Neuronal stem cell (in vitro differentiated cells): ENCODE measurements at regions not wholly inside any gene's neighbourhood (a gene's known extent, or its start where the extent isn't known, plus 50 kb on each side); places are given as distances from the start of the nearest gene placed in this dataset.
A peak's percentile ranks its signal among the peaks of the same experiment; 100 is the strongest.

Experiments
- DNase-seq: peaks from one replicate; pipeline ENCODE4 v3.0.0-alpha.2; 2013; ENCODE audit warnings: low spot score
- H2AFZ ChIP-seq: one replicate; pipeline ENCODE4 v1.6.1; 2013; ENCODE audit warnings: mild to moderate bottlenecking, low read length, inconsistent platforms
- H2AK5ac ChIP-seq: 2 replicates; pipeline ENCODE4 v1.6.1; 2013; ENCODE audit warnings: low read depth, mild to moderate bottlenecking, inconsistent platforms, low read length, moderate library complexity, mixed read lengths
- H2BK120ac ChIP-seq: 2 replicates; pipeline ENCODE4 v1.6.1; 2013; ENCODE audit warnings: low read depth, mild to moderate bottlenecking, inconsistent platforms, low read length, moderate library complexity, mixed read lengths
- H2BK12ac ChIP-seq: one replicate; pipeline ENCODE4 v1.6.1; 2013; ENCODE audit warnings: low read length, inconsistent platforms
- H2BK15ac ChIP-seq: 2 replicates; pipeline ENCODE4 v1.6.1; 2013; ENCODE audit warnings: mild to moderate bottlenecking, low read length, inconsistent platforms, mixed read lengths
- H2BK5ac ChIP-seq: one replicate; pipeline ENCODE4 v1.6.1; 2013; ENCODE audit warnings: inconsistent platforms, mild to moderate bottlenecking, low read length, moderate library complexity
- H3K14ac ChIP-seq: one replicate; pipeline ENCODE4 v1.6.1; 2013; ENCODE audit warnings: low read length, inconsistent platforms
- H3K18ac ChIP-seq: 2 replicates; pipeline ENCODE4 v1.6.1; 2013; ENCODE audit warnings: low read length, inconsistent platforms
- H3K23ac ChIP-seq: 2 replicates; pipeline ENCODE4 v1.6.1; 2013; ENCODE audit warnings: low read depth, mild to moderate bottlenecking, mixed read lengths, low read length, inconsistent platforms; ENCODE audit not compliant: poor library complexity
- H3K27ac ChIP-seq: replicated peaks from 3 replicates; pipeline ENCODE4 v1.5.1; 2013; ENCODE audit warnings: low read length, inconsistent platforms
- H3K27me3 ChIP-seq, 3 experiments: 2 replicates each; pipeline ENCODE4 v1.6.1; 2013; ENCODE audit warnings: low read length in 3 of 3, mild to moderate bottlenecking in 2 of 3, inconsistent platforms in 1 of 3, low read depth in 1 of 3, mixed read lengths in 1 of 3, moderate library complexity in 1 of 3; ENCODE audit not compliant: control insufficient read depth in 3 of 3, insufficient read depth in 3 of 3
- H3K36me3 ChIP-seq, 2 donors: replicated peaks in 1 of 2; 2 replicates each; pipeline ENCODE4 v1.6.1; 2013; ENCODE audit warnings: low read length in 2 of 2; ENCODE audit not compliant: control insufficient read depth in 2 of 2, insufficient read depth in 2 of 2
- H3K4ac ChIP-seq: 2 replicates; pipeline ENCODE4 v1.6.1; 2013; ENCODE audit warnings: inconsistent platforms, mild to moderate bottlenecking, low read length, moderate library complexity
- H3K4me1 ChIP-seq, 2 donors: 1 replicate in 1 of 2; 2 replicates in 1 of 2; pipeline ENCODE4 v1.6.1; 2013; ENCODE audit warnings: low read length in 2 of 2, low read depth in 1 of 2; ENCODE audit not compliant: control insufficient read depth in 2 of 2, insufficient read depth in 1 of 2
- H3K4me2 ChIP-seq: one replicate; pipeline ENCODE4 v1.6.1; 2013; ENCODE audit warnings: mild to moderate bottlenecking, low read length, inconsistent platforms; ENCODE audit not compliant: insufficient read depth, poor library complexity, severe bottlenecking
- H3K4me3 ChIP-seq, 2 donors: 2 replicates each; pipeline ENCODE4 v1.5.1; 2013; ENCODE audit warnings: low read length in 2 of 2, mild to moderate bottlenecking in 2 of 2, inconsistent platforms in 1 of 2, moderate library complexity in 1 of 2
- H3K79me1 ChIP-seq: one replicate; pipeline ENCODE4 v1.6.1; 2013; ENCODE audit warnings: low read depth, mild to moderate bottlenecking, inconsistent platforms, low read length, moderate library complexity
- H3K9ac ChIP-seq: one replicate; pipeline ENCODE4 v1.6.1; 2013; ENCODE audit warnings: mild to moderate bottlenecking, low read depth, low read length, inconsistent platforms; ENCODE audit not compliant: poor library complexity
- H3K9me3 ChIP-seq, 2 donors: replicated peaks in 1 of 2; 2 replicates each; pipeline versions ENCODE3 to v1.6.1; 2013; ENCODE audit warnings: low read length in 2 of 2, mild to moderate bottlenecking in 2 of 2, inconsistent platforms in 1 of 2, low read depth in 1 of 2, mixed read lengths in 1 of 2, moderate library complexity in 1 of 2; ENCODE audit not compliant: control insufficient read depth in 2 of 2, insufficient read depth in 1 of 2
- H4K8ac ChIP-seq: one replicate; pipeline ENCODE4 v1.6.1; 2013; ENCODE audit warnings: low read depth, mild to moderate bottlenecking, inconsistent platforms, low read length, moderate library complexity
- H4K91ac ChIP-seq: one replicate; pipeline ENCODE4 v1.6.1; 2013; ENCODE audit warnings: low read length, low read depth, mild to moderate bottlenecking, inconsistent platforms; ENCODE audit not compliant: poor library complexity
- WGBS, 2 donors: extraction: QIAGEN DNeasy Blood & Tissue Kit; methylation state at CpG; one replicate each; pipeline ENCODE4 v1.1.7; 2013; ENCODE audit warnings: missing lambda C conversion rate in 2 of 2, mixed read lengths in 1 of 2; ENCODE audit not compliant: insufficient read length in 2 of 2, insufficient replicate concordance in 1 of 2; ENCODE audit errors: extremely low coverage in 2 of 2; 5-methylcytosine and 5-hydroxymethylcytosine counted together

DNA sequence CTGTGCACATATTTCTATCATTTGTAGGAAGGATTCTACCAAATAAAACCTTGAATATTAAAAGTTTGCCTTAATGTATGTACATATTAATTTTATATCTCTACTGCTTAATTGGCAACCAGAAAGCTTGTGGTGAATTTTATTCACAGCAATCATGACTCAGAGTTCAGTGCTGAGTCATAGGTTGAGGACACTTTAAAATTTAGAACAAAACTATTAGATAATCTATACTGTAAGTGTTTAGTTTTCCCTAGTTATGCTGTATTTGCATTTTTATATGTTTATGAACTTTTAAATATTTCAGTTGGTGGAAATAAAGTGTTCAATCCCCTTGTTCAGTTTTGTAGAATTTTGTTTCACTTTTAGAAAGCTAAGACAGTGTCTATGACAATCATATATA lies 841.5 kb downstream of the KCNT2 start:
- Histone ChIP-seq H3K4me2 (no peak overlapping the region), H3K79me1 (no peaks in the 10 kb centered on the region), H3K27ac (no peak overlapping the region), H2BK5ac (no peak overlapping the region), H3K9me3 (peaks cover 0 to 2% of the 10 kb centered on the region in 2 donors), H2AFZ (no peak overlapping the region), H2BK12ac (no peak overlapping the region), H2BK120ac (no peak overlapping the region), H3K14ac (no peak overlapping the region), H4K8ac (no peak overlapping the region), H3K27me3 (no peaks in the 10 kb centered on the region), H3K4me1 (no peaks in the 10 kb centered on the region), H4K91ac (no peak overlapping the region), H3K23ac (no peak overlapping the region), H3K4me3 (no peak overlapping the region), H3K9ac (no peak overlapping the region), H3K4ac (no peak overlapping the region), H3K36me3 (no peaks in the 10 kb centered on the region), H2AK5ac (no peak overlapping the region), H2BK15ac (no peak overlapping the region), H3K18ac (no peak overlapping the region)
- DNase-seq: no peak

DNA sequence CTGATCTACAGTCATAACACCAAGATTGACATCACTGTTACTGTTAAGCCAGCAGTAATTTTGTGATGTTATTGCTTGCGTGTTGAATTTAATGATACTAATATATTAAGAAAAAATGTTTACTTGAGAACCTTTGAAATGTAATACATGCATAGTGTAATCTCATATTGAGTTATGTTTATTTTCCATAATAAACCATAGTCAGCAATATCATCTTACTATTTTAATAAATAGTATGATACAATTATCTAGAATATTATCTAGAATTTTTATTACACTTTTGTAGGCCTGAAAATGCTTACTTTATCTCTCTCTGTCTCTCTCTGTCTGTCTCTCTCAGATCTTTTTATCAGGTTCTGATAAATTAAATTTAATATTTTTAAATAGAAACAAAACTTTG lies 843.1 kb downstream of the KCNT2 start:
- no peak overlapping the region for H2AFZ ChIP-seq
- no peak overlapping the region for H4K8ac ChIP-seq
- H3K36me3 ChIP-seq: no peaks in the 10 kb centered on the region
- no peaks in the 10 kb centered on the region for H3K4me1 ChIP-seq
- no peak overlapping the region for H2BK15ac ChIP-seq
- WGBS, 2 donors: no CpG with 5 or more reads among the region's 1 CpG
- H3K4me2 ChIP-seq: no peak overlapping the region
- no peak overlapping the region for H4K91ac ChIP-seq
- H2BK120ac ChIP-seq: no peak overlapping the region
- H3K27me3 ChIP-seq: no peaks in the 10 kb centered on the region
- H2AK5ac ChIP-seq: no peak overlapping the region
- no peak overlapping the region for H2BK5ac ChIP-seq
- H3K9me3 ChIP-seq: peaks cover 0 to 2% of the 10 kb centered on the region in 2 donors
- no peak overlapping the region for H3K18ac ChIP-seq
- DNase-seq: no peak
- H3K27ac ChIP-seq: no peak overlapping the region
- H3K23ac ChIP-seq: no peak overlapping the region
- H3K14ac ChIP-seq: no peak overlapping the region
- H2BK12ac ChIP-seq: no peak overlapping the region
- H3K79me1 ChIP-seq: no peaks in the 10 kb centered on the region
- H3K4ac ChIP-seq: no peak overlapping the region
- H3K4me3 ChIP-seq: no peak overlapping the region
- no peak overlapping the region for H3K9ac ChIP-seq

DNA sequence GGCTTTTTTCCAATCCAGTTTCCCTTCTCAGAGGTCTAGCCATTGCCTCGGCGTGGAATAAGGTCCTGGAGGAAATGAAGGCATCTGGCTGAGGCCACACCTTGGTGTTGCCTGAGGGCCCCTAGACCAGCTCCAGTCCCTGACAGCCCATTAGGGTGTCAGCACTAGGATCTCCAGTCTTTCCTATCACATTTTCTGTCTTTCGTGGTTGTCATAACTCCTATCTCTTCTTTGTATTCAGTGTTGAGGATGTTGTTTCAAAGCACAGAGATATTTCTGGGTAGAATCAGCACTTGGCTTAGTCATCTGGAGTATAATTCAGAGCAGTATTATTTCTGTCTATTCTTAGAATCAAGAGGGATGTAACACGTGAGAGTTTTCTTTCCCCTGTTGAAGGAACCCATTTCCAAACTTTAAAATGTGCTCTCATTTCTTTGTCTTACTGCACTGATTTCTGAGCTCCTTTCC lies 844.3 kb downstream of the KCNT2 start:
- no peak overlapping the region for H2AK5ac ChIP-seq
- no peaks in the 10 kb centered on the region for H3K36me3 ChIP-seq
- H3K4me3 ChIP-seq: no peak overlapping the region
- no peaks in the 10 kb centered on the region for H3K4me1 ChIP-seq
- H3K79me1 ChIP-seq: no peaks in the 10 kb centered on the region
- peaks cover 0 to 2% of the 10 kb centered on the region in 2 donors for H3K9me3 ChIP-seq
- H3K4ac ChIP-seq: no peak overlapping the region
- H3K23ac ChIP-seq: no peak overlapping the region
- no peak overlapping the region for H2BK5ac ChIP-seq
- DNase-seq: no peak
- H2BK120ac ChIP-seq: no peak overlapping the region
- H4K8ac ChIP-seq: no peak overlapping the region
- H3K18ac ChIP-seq: no peak overlapping the region
- H3K9ac ChIP-seq: no peak overlapping the region
- no peak overlapping the region for H3K27ac ChIP-seq
- no CpG with 5 or more reads among the region's 4 CpGs for WGBS, 2 donors
- no peak overlapping the region for H2BK15ac ChIP-seq
- no peak overlapping the region for H3K14ac ChIP-seq
- H2AFZ ChIP-seq: peak overlapping the region; percentile 28
- no peak overlapping the region for H3K4me2 ChIP-seq
- H3K27me3 ChIP-seq: no peaks in the 10 kb centered on the region
- H4K91ac ChIP-seq: no peak overlapping the region
- no peak overlapping the region for H2BK12ac ChIP-seq

DNA sequence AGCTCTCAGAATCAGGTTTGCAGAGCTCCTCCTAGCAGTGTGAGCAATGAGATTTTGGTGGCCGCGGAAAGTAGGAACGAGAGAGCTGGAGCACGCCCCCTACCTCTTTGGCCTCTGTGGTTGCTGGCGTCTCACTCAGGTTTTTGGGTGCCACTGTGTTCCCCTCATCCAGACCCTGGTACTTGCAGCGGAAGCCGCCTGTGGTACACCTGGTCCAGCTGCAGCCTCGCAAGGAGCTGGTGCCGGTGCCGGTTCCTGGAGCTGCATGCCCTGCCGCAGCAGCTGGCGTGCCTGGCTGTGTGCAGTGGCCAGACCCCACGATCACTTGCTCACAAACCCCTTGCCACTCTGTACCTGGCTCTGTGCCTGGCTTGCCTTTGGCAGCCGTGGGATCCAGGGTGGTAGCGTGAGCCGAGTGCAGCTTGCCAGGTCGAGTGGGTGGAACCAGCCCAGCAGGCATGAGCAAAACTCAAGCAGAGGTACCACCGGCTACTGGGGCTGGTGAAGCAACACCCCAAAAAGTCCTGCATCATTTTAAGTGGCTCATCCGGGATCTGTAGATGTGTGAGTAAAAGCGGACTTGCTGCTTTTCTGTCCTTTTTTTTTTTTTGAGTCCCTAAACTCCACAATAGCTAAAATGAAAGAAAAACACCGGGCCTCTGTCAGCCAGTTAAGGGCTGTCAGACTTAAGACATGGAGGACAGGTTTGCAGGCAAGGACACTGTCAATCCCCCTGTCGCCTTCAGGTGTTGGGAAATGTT lies 844.9 kb downstream of the KCNT2 start:
- H4K91ac ChIP-seq: peak overlapping the region; percentile 68
- peak overlapping the region; percentile 58 for H2BK12ac ChIP-seq
- no peaks in the 10 kb centered on the region for H3K27me3 ChIP-seq
- no peak overlapping the region for H2BK15ac ChIP-seq
- H2AFZ ChIP-seq: peak overlapping the region; percentile 28
- H3K79me1 ChIP-seq: no peaks in the 10 kb centered on the region
- H3K9me3 ChIP-seq: peaks cover 0 to 2% of the 10 kb centered on the region in 2 donors
- H4K8ac ChIP-seq: no peak overlapping the region
- H3K27ac ChIP-seq: no peak overlapping the region
- peak overlapping the region; percentile 24 for H3K18ac ChIP-seq
- no peak overlapping the region for H3K9ac ChIP-seq
- no peak overlapping the region for H3K23ac ChIP-seq
- H2BK120ac ChIP-seq: no peak overlapping the region
- no peaks in the 10 kb centered on the region for H3K4me1 ChIP-seq
- H3K4me2 ChIP-seq: no peak overlapping the region
- no peak overlapping the region for H2BK5ac ChIP-seq
- peak overlapping the region; percentile 2 for H3K14ac ChIP-seq
- H3K36me3 ChIP-seq: no peaks in the 10 kb centered on the region
- no peak overlapping the region for H3K4ac ChIP-seq
- WGBS, 2 donors: no CpG with 5 or more reads among the region's 22 CpGs
- H3K4me3 ChIP-seq: peak overlapping the region in 1 of 2 donors; percentile 69
- peak overlapping the region; percentile 63 for H2AK5ac ChIP-seq
- DNase-seq: no peak
